IgD-negative memory B cell (primary cell): ENCODE measurements at regions not wholly inside any gene's neighbourhood (a gene's known extent, or its start where the extent isn't known, plus 50 kb on each side); places are given as distances from the start of the nearest gene placed in this dataset.
"Not testable (repeated sequence)": the region's sequence is repeated elsewhere in the genome, so short reads cannot be mapped to it uniquely, and the experiment has no call there.

Experiments
- H3K27ac Mint-ChIP-seq, 3 donors: one replicate each; pipeline ENCODE4 v1.8.0; 2020 to 2022; ENCODE audit warnings: mild to moderate bottlenecking in 3 of 3, mixed read lengths in 3 of 3, moderate library complexity in 1 of 3
- H3K27me3 Mint-ChIP-seq: one replicate; pipeline ENCODE4 v1.8.0; 2021; ENCODE audit warnings: mixed read lengths
- H3K36me3 Mint-ChIP-seq: one replicate; pipeline ENCODE4 v1.8.0; 2020; ENCODE audit warnings: mild to moderate bottlenecking, mixed read lengths
- H3K4me1 Mint-ChIP-seq, 3 donors: one replicate each; pipeline ENCODE4 v1.8.0; 2020 to 2022; ENCODE audit warnings: mixed read lengths in 3 of 3, mild to moderate bottlenecking in 1 of 3
- H3K4me3 Mint-ChIP-seq, 4 donors: one replicate each; pipeline ENCODE4 v1.8.0; 2020 to 2022; ENCODE audit warnings: mild to moderate bottlenecking in 4 of 4, mixed read lengths in 4 of 4, moderate library complexity in 3 of 4
- H3K9me3 Mint-ChIP-seq, 3 donors: one replicate each; pipeline ENCODE4 v1.8.0; 2020 to 2021; ENCODE audit warnings: mixed read lengths in 3 of 3, mild to moderate bottlenecking in 1 of 3

GRCh38 chr9:115849679-115850412, 303.7 kb upstream of the PAPPA start:
- Mint-ChIP-seq H3K36me3 (no peaks in the 10 kb centered on the region), H3K4me1 (no peaks in the 10 kb centered on the region), H3K27me3 (no peaks in the 10 kb centered on the region), H3K9me3 (peaks cover 0 to 5% (median 2%) of the 10 kb centered on the region in 3 donors), H3K27ac (no peak overlapping the region), H3K4me3 (no peak overlapping the region)

GRCh38 chr9:115850548-115851304, 302.9 kb upstream of the PAPPA start:
- no peaks in the 10 kb centered on the region for H3K27me3 Mint-ChIP-seq
- H3K4me3 Mint-ChIP-seq: no peak overlapping the region
- H3K27ac Mint-ChIP-seq: no peak overlapping the region
- H3K9me3 Mint-ChIP-seq: peaks cover 0 to 8% (median 2%) of the 10 kb centered on the region in 3 donors
- H3K4me1 Mint-ChIP-seq: no peaks in the 10 kb centered on the region
- H3K36me3 Mint-ChIP-seq: no peaks in the 10 kb centered on the region

GRCh38 chr9:115855458-115856133, 298.0 kb upstream of the PAPPA start:
- Mint-ChIP-seq H3K36me3 (no peaks in the 10 kb centered on the region), H3K4me3 (no peak overlapping the region), H3K27ac (no peak overlapping the region), H3K4me1 (no peaks in the 10 kb centered on the region), H3K9me3 (peaks cover 0 to 4% (median 2%) of the 10 kb centered on the region in 3 donors), H3K27me3 (no peaks in the 10 kb centered on the region)

- not testable (repeated sequence) for H3K4me1 Mint-ChIP-seq
These were observed 295.2 kb upstream of the PAPPA start for GRCh38 chr9:115858421-115858820.

GRCh38 chr9:115862021-115862420, 291.6 kb upstream of the PAPPA start:
- H3K4me1 Mint-ChIP-seq: no peaks in the 10 kb centered on the region
- no peak overlapping the region for H3K4me3 Mint-ChIP-seq
- H3K9me3 Mint-ChIP-seq: no peaks in the 10 kb centered on the region
- H3K27ac Mint-ChIP-seq: no peak overlapping the region
- H3K36me3 Mint-ChIP-seq: no peaks in the 10 kb centered on the region
- no peaks in the 10 kb centered on the region for H3K27me3 Mint-ChIP-seq

More at GRCh38 chr9:115858421-115858820, 295.2 kb upstream of the PAPPA start:
- H3K27me3 Mint-ChIP-seq, H3K36me3 Mint-ChIP-seq, H3K4me3 Mint-ChIP-seq, H3K9me3 Mint-ChIP-seq: not testable (repeated sequence)
- peak overlapping the region in 1 of 3 donors; percentile 31 for H3K27ac Mint-ChIP-seq

- H3K4me3 Mint-ChIP-seq: no peak overlapping the region
These were observed 289.0 kb upstream of the PAPPA start for GRCh38 chr9:115864581-115864980.

GRCh38 chr9:115867326-115867725, 286.3 kb upstream of the PAPPA start:
- no peaks in the 10 kb centered on the region for H3K27me3 Mint-ChIP-seq
- no peak overlapping the region for H3K27ac Mint-ChIP-seq
- no peaks in the 10 kb centered on the region for H3K36me3 Mint-ChIP-seq
- no peaks in the 10 kb centered on the region for H3K9me3 Mint-ChIP-seq
- H3K4me3 Mint-ChIP-seq: no peak overlapping the region
- peaks cover 0 to 2% (median 0%) of the 10 kb centered on the region in 3 donors for H3K4me1 Mint-ChIP-seq

More at GRCh38 chr9:115864581-115864980, 289.0 kb upstream of the PAPPA start:
- Mint-ChIP-seq H3K36me3 (no peaks in the 10 kb centered on the region), H3K27me3 (no peaks in the 10 kb centered on the region), H3K27ac (no peak overlapping the region), H3K9me3 (no peaks in the 10 kb centered on the region), H3K4me1 (no peaks in the 10 kb centered on the region)

GRCh38 chr9:115877852-115878438, 275.6 kb upstream of the PAPPA start:
- no peaks in the 10 kb centered on the region for H3K27me3 Mint-ChIP-seq
- H3K27ac Mint-ChIP-seq: no peak overlapping the region
- peaks cover 0 to 6% (median 4%) of the 10 kb centered on the region in 3 donors for H3K9me3 Mint-ChIP-seq
- H3K36me3 Mint-ChIP-seq: no peaks in the 10 kb centered on the region
- no peaks in the 10 kb centered on the region for H3K4me1 Mint-ChIP-seq
- no peak overlapping the region for H3K4me3 Mint-ChIP-seq

- Mint-ChIP-seq H3K27me3 (no peaks in the 10 kb centered on the region), H3K36me3 (no peaks in the 10 kb centered on the region), H3K9me3 (peaks cover 0 to 4% (median 3%) of the 10 kb centered on the region in 3 donors), H3K4me3 (no peak overlapping the region), H3K27ac (no peak overlapping the region), H3K4me1 (no peaks in the 10 kb centered on the region)
These were observed 274.1 kb upstream of the PAPPA start for GRCh38 chr9:115879451-115879850.

GRCh38 chr9:115880221-115880885, 273.2 kb upstream of the PAPPA start:
- H3K36me3 Mint-ChIP-seq: no peaks in the 10 kb centered on the region
- no peaks in the 10 kb centered on the region for H3K27me3 Mint-ChIP-seq
- peaks cover 0 to 6% (median 1%) of the 10 kb centered on the region in 3 donors for H3K9me3 Mint-ChIP-seq
- no peak overlapping the region for H3K4me3 Mint-ChIP-seq
- H3K27ac Mint-ChIP-seq: no peak overlapping the region
- no peaks in the 10 kb centered on the region for H3K4me1 Mint-ChIP-seq

- Mint-ChIP-seq H3K4me1 (no peaks in the 10 kb centered on the region), H3K9me3 (peaks cover 0 to 6% (median 3%) of the 10 kb centered on the region in 3 donors), H3K36me3 (no peaks in the 10 kb centered on the region), H3K27me3 (no peaks in the 10 kb centered on the region), H3K4me3 (no peak overlapping the region), H3K27ac (no peak overlapping the region)
These were observed 270.7 kb upstream of the PAPPA start for GRCh38 chr9:115882911-115883310.

- no peak overlapping the region for H3K27ac Mint-ChIP-seq
- H3K36me3 Mint-ChIP-seq: no peaks in the 10 kb centered on the region
- H3K27me3 Mint-ChIP-seq: no peaks in the 10 kb centered on the region
- H3K4me3 Mint-ChIP-seq: no peak overlapping the region
- H3K4me1 Mint-ChIP-seq: no peaks in the 10 kb centered on the region
- H3K9me3 Mint-ChIP-seq: peaks cover 0 to 3% (median 3%) of the 10 kb centered on the region in 3 donors
These were observed 269.9 kb upstream of the PAPPA start for GRCh38 chr9:115883467-115884329.

GRCh38 chr9:115884846-115885245, 268.7 kb upstream of the PAPPA start:
- no peak overlapping the region for H3K4me3 Mint-ChIP-seq
- no peaks in the 10 kb centered on the region for H3K27me3 Mint-ChIP-seq
- H3K4me1 Mint-ChIP-seq: no peaks in the 10 kb centered on the region
- no peaks in the 10 kb centered on the region for H3K36me3 Mint-ChIP-seq
- no peak overlapping the region for H3K27ac Mint-ChIP-seq
- H3K9me3 Mint-ChIP-seq: peaks cover 0 to 3% (median 3%) of the 10 kb centered on the region in 3 donors

GRCh38 chr9:115888131-115888530, 265.5 kb upstream of the PAPPA start:
- no peak overlapping the region for H3K27ac Mint-ChIP-seq
- no peaks in the 10 kb centered on the region for H3K4me1 Mint-ChIP-seq
- no peaks in the 10 kb centered on the region for H3K27me3 Mint-ChIP-seq
- no peaks in the 10 kb centered on the region for H3K36me3 Mint-ChIP-seq
- H3K4me3 Mint-ChIP-seq: no peak overlapping the region
- H3K9me3 Mint-ChIP-seq: peaks cover 0 to 3% (median 2%) of the 10 kb centered on the region in 3 donors
